Fibroblast of skin of scalp (primary cell): ENCODE measurements at regions not wholly inside any gene's neighbourhood (a gene's known extent, or its start where the extent isn't known, plus 50 kb on each side); places are given as distances from the start of the nearest gene placed in this dataset.

Experiments
- DNase-seq: peaks from one replicate; pipeline ENCODE4 v3.0.0-alpha.2; 2013

- DNase-seq, result no peak
These were observed 98.6 kb downstream of the BCL2L11 start for GRCh38 chr2:111219285-111219684.

- DNase-seq, result peak; percentile 22
These were observed 99.2 kb downstream of the BCL2L11 start for GRCh38 chr2:111219734-111220505.

GRCh38 chr2:111220962-111221361, 100.2 kb downstream of the BCL2L11 start:
- DNase-seq, result no peak

- DNase-seq, result no peak
These were observed 101.0 kb downstream of the BCL2L11 start for GRCh38 chr2:111221701-111222100.

- no peak for DNase-seq
These were observed 101.6 kb downstream of the BCL2L11 start for GRCh38 chr2:111222204-111222866.

- no peak for DNase-seq
These were observed 105.1 kb downstream of the BCL2L11 start for GRCh38 chr2:111225856-111226255.

- peak; percentile 83 for DNase-seq
These were observed 106.4 kb downstream of the BCL2L11 start for GRCh38 chr2:111226876-111227700.

- peak; percentile 93 for DNase-seq
These were observed 107.0 kb downstream of the BCL2L11 start for GRCh38 chr2:111227716-111228141.

- DNase-seq, result no peak
These were observed 111.0 kb downstream of the BCL2L11 start for GRCh38 chr2:111231532-111232252.

- DNase-seq, result no peak
These were observed 114.7 kb downstream of the BCL2L11 start for GRCh38 chr2:111235192-111236015.

- DNase-seq, result no peak
These were observed 115.3 kb downstream of the BCL2L11 start for GRCh38 chr2:111236025-111236424.

GRCh38 chr2:111238296-111238695, 117.6 kb downstream of the BCL2L11 start:
- no peak for DNase-seq

GRCh38 chr2:111239107-111239506, 118.4 kb downstream of the BCL2L11 start:
- no peak for DNase-seq

GRCh38 chr2:111239581-111240249, 119.0 kb downstream of the BCL2L11 start:
- no peak for DNase-seq

- DNase-seq, result no peak
These were observed 122.6 kb downstream of the BCL2L11 start for GRCh38 chr2:111243295-111243694.

GRCh38 chr2:111244864-111245263, 124.2 kb downstream of the BCL2L11 start:
- no peak for DNase-seq

- DNase-seq, result no peak
These were observed 125.9 kb downstream of the BCL2L11 start for GRCh38 chr2:111246620-111247061.

GRCh38 chr2:111247491-111247890, 126.8 kb downstream of the BCL2L11 start:
- DNase-seq, result no peak

GRCh38 chr2:111249806-111250205, 129.1 kb downstream of the BCL2L11 start:
- DNase-seq, result no peak

- peak; percentile 64 for DNase-seq
These were observed 129.8 kb downstream of the BCL2L11 start for GRCh38 chr2:111250448-111251030.

GRCh38 chr2:111251711-111252110, 131.0 kb downstream of the BCL2L11 start:
- no peak for DNase-seq
